ENCODE measurements at regions not wholly inside any gene's neighbourhood (a gene's known extent, or its start where the extent isn't known, plus 50 kb on each side); places are given as distances from the start of the nearest gene placed in this dataset.
"Not testable (repeated sequence)": the region's sequence is repeated elsewhere in the genome, so short reads cannot be mapped to it uniquely, and the experiment has no call there.

- DNase-seq: no peak
Measured at GRCh38 chr18:25544546-25545287, 192.8 kb upstream of the ZNF521 start.

- no peak for DNase-seq
Measured at GRCh38 chr18:25538175-25538922, 186.4 kb upstream of the ZNF521 start.

- DNase-seq: no peak
Measured at GRCh38 chr18:25535495-25535894, 183.5 kb upstream of the ZNF521 start.

GRCh38 chr18:25534401-25534800, 182.4 kb upstream of the ZNF521 start:
- no peak for DNase-seq

- no peak for DNase-seq
Measured at GRCh38 chr18:25533218-25533617, 181.3 kb upstream of the ZNF521 start.

GRCh38 chr18:25531207-25531606, 179.2 kb upstream of the ZNF521 start:
- DNase-seq: no peak

- DNase-seq: not testable (repeated sequence)
Measured at GRCh38 chr18:25525789-25526188, 173.8 kb upstream of the ZNF521 start.

- DNase-seq: no peak
Measured at GRCh38 chr18:25518716-25519053, 166.7 kb upstream of the ZNF521 start.

GRCh38 chr18:25517881-25518715, 166.1 kb upstream of the ZNF521 start:
- DNase-seq: no peak

- no peak for DNase-seq
Measured at GRCh38 chr18:25516747-25517498, 165.0 kb upstream of the ZNF521 start.

- no peak for DNase-seq
Measured at GRCh38 chr18:25516121-25516520, 164.2 kb upstream of the ZNF521 start.

GRCh38 chr18:25510096-25510495, 158.1 kb upstream of the ZNF521 start:
- no peak for DNase-seq

GRCh38 chr18:25503567-25504081, 151.7 kb upstream of the ZNF521 start:
- DNase-seq: no peak

- DNase-seq: no peak
Measured at GRCh38 chr18:25497151-25497794, 145.3 kb upstream of the ZNF521 start.

- no peak for DNase-seq
Measured at GRCh38 chr18:25496544-25496943, 144.6 kb upstream of the ZNF521 start.

GRCh38 chr18:25495606-25496005, 143.6 kb upstream of the ZNF521 start:
- no peak for DNase-seq

- DNase-seq: no peak
Measured at GRCh38 chr18:25494888-25495287, 142.9 kb upstream of the ZNF521 start.

- DNase-seq: no peak
Measured at GRCh38 chr18:25493401-25493800, 141.4 kb upstream of the ZNF521 start.

GRCh38 chr18:25490316-25490715, 138.3 kb upstream of the ZNF521 start:
- no peak for DNase-seq

GRCh38 chr18:25473008-25473407, 121.0 kb upstream of the ZNF521 start:
- DNase-seq: no peak

GRCh38 chr18:25470756-25471524, 119.0 kb upstream of the ZNF521 start:
- not testable (repeated sequence) for DNase-seq

All from T-helper 1 cell (primary cell).